H9 (cell line): ENCODE measurements at regions not wholly inside any gene's neighbourhood (a gene's known extent, or its start where the extent isn't known, plus 50 kb on each side); places are given as distances from the start of the nearest gene placed in this dataset.

Source experiments
- DNase-seq: peaks from one replicate; pipeline ENCODE4 v3.0.0-alpha.2; 2017
- H2AFZ ChIP-seq: one replicate; pipeline ENCODE4 v1.6.1; 2013; ENCODE audit warnings: mild to moderate bottlenecking, low read length, control low read depth, moderate library complexity
- H2AK5ac ChIP-seq: 2 replicates; pipeline ENCODE4 v1.6.1; 2013; ENCODE audit warnings: low read length, control low read depth, mixed read lengths; ENCODE audit not compliant: insufficient read length
- H2BK120ac ChIP-seq: one replicate; pipeline ENCODE4 v1.6.1; 2013; ENCODE audit warnings: low read depth, mild to moderate bottlenecking, low read length, control low read depth, inconsistent platforms; ENCODE audit not compliant: poor library complexity, severe bottlenecking
- H2BK12ac ChIP-seq: 2 replicates; pipeline ENCODE4 v1.6.1; 2013; ENCODE audit warnings: low read length, control low read depth, mixed read lengths, low read depth; ENCODE audit not compliant: insufficient read length
- H2BK15ac ChIP-seq: 2 replicates; pipeline ENCODE4 v1.6.1; 2013; ENCODE audit warnings: low read depth, low read length, control low read depth
- H2BK20ac ChIP-seq: one replicate; pipeline ENCODE4 v1.6.1; 2013; ENCODE audit warnings: low read depth, mild to moderate bottlenecking, low read length, control low read depth, inconsistent platforms; ENCODE audit not compliant: poor library complexity, severe bottlenecking
- H2BK5ac ChIP-seq: 2 replicates; pipeline ENCODE4 v1.6.1; 2013; ENCODE audit warnings: low read length, control low read depth, mixed read lengths; ENCODE audit not compliant: insufficient read length
- H3K14ac ChIP-seq: 2 replicates; pipeline ENCODE4 v1.6.1; 2013; ENCODE audit warnings: low read length, control low read depth; ENCODE audit not compliant: insufficient read depth
- H3K18ac ChIP-seq: 2 replicates; pipeline ENCODE4 v1.6.1; 2013; ENCODE audit warnings: low read depth, mild to moderate bottlenecking, mixed read lengths, low read length, control low read depth; ENCODE audit not compliant: insufficient read length
- H3K23ac ChIP-seq: 2 replicates; pipeline ENCODE4 v1.6.1; 2013; ENCODE audit warnings: low read length, control low read depth, mixed read lengths, low read depth; ENCODE audit not compliant: insufficient read length
- H3K23me2 ChIP-seq: 2 replicates; pipeline ENCODE4 v1.6.1; 2013; ENCODE audit warnings: low read depth, mild to moderate bottlenecking, mixed read lengths, low read length, control low read depth; ENCODE audit not compliant: insufficient read length, poor library complexity, severe bottlenecking
- H3K27ac ChIP-seq: 2 replicates; pipeline ENCODE4 v1.5.1; 2013; ENCODE audit warnings: low read length, control low read depth, mixed read lengths, low read depth; ENCODE audit not compliant: insufficient read length
- H3K27me3 ChIP-seq: 2 replicates; pipeline ENCODE4 v1.6.1; 2013; ENCODE audit warnings: low read length, control low read depth, inconsistent platforms; ENCODE audit not compliant: insufficient read depth
- H3K4ac ChIP-seq: 2 replicates; pipeline ENCODE4 v1.6.1; 2013; ENCODE audit warnings: low read depth, mild to moderate bottlenecking, control low read depth, inconsistent platforms, low read length, moderate library complexity
- H3K4me1 ChIP-seq: 2 replicates; pipeline ENCODE4 v1.6.1; 2013; ENCODE audit warnings: low read length, control low read depth, inconsistent platforms; ENCODE audit not compliant: insufficient read depth
- H3K4me2 ChIP-seq: 2 replicates; pipeline ENCODE4 v1.6.1; 2013; ENCODE audit warnings: low read length, control low read depth, mixed read lengths; ENCODE audit not compliant: insufficient read length, insufficient read depth
- H3K56ac ChIP-seq: 2 replicates; pipeline ENCODE4 v1.6.1; 2013; ENCODE audit warnings: low read depth, mild to moderate bottlenecking, mixed read lengths, low read length, control low read depth; ENCODE audit not compliant: insufficient read length
- H3K79me1 ChIP-seq: 2 replicates; pipeline ENCODE4 v1.6.1; 2013; ENCODE audit warnings: low read depth, mild to moderate bottlenecking, moderate library complexity, low read length, control low read depth, inconsistent platforms; ENCODE audit not compliant: insufficient read depth, poor library complexity, severe bottlenecking
- H3K79me2 ChIP-seq: 2 replicates; pipeline ENCODE4 v1.6.1; 2013; ENCODE audit warnings: low read length, control low read depth, inconsistent platforms; ENCODE audit not compliant: insufficient read depth
- H3K9ac ChIP-seq: 2 replicates; pipeline ENCODE4 v1.6.1; 2013; ENCODE audit warnings: low read length, control low read depth, mixed read lengths; ENCODE audit not compliant: insufficient read length; ENCODE audit errors: extremely low read depth
- H3K9me3 ChIP-seq: one replicate; pipeline ENCODE4 v1.6.1; 2013; ENCODE audit warnings: low read depth, low read length, inconsistent platforms; ENCODE audit not compliant: control insufficient read depth
- H3T11ph ChIP-seq: one replicate; pipeline ENCODE4 v1.6.1; 2013; ENCODE audit warnings: mild to moderate bottlenecking, low read length, control low read depth, inconsistent platforms
- H4K20me1 ChIP-seq: one replicate; pipeline ENCODE4 v1.6.1; 2013; ENCODE audit not compliant: control insufficient read depth, insufficient read length, insufficient read depth
- H4K5ac ChIP-seq: 2 replicates; pipeline ENCODE4 v1.6.1; 2013; ENCODE audit warnings: low read depth, mild to moderate bottlenecking, mixed read lengths, low read length, control low read depth; ENCODE audit not compliant: insufficient read length
- H4K8ac ChIP-seq: replicated peaks from 2 replicates; pipeline ENCODE4 v1.6.1; 2013; ENCODE audit warnings: low read length, control low read depth, mixed read lengths, low read depth; ENCODE audit not compliant: insufficient read length
- H4K91ac ChIP-seq: 2 replicates; pipeline ENCODE4 v1.6.1; 2013; ENCODE audit warnings: low read depth, mild to moderate bottlenecking, moderate library complexity, mixed read lengths, low read length, control low read depth; ENCODE audit not compliant: insufficient read length
- H3K27ac Mint-ChIP-seq, 3 experiments: 2 replicates in 2 of 3; 3 replicates in 1 of 3; pipeline ENCODE4 v1.8.0; 2020 to 2021; ENCODE audit warnings: mixed read lengths in 3 of 3, mild to moderate bottlenecking in 1 of 3, moderate library complexity in 1 of 3
- H3K27me3 Mint-ChIP-seq: 2 replicates; pipeline ENCODE4 v1.8.0; 2021; ENCODE audit warnings: low read depth, mild to moderate bottlenecking, moderate library complexity, mixed read lengths
- H3K36me3 Mint-ChIP-seq, 3 experiments: 2 replicates in 2 of 3; 3 replicates in 1 of 3; pipeline ENCODE4 v1.8.0; 2020 to 2021; ENCODE audit warnings: low read depth in 3 of 3, mixed read lengths in 3 of 3; ENCODE audit not compliant: insufficient read depth in 1 of 3
- H3K4me1 Mint-ChIP-seq, 2 experiments: 2 replicates each; pipeline ENCODE4 v1.8.0; 2020; ENCODE audit warnings: mixed read lengths in 2 of 2
- H3K4me3 Mint-ChIP-seq, 2 experiments: 2 replicates in 1 of 2; 3 replicates in 1 of 2; pipeline ENCODE4 v1.8.0; 2020 to 2021; ENCODE audit warnings: mild to moderate bottlenecking in 2 of 2, mixed read lengths in 2 of 2, moderate library complexity in 1 of 2
- H3K9me3 Mint-ChIP-seq, 2 experiments: 2 replicates in 1 of 2; 3 replicates in 1 of 2; pipeline ENCODE4 v1.8.0; 2020; ENCODE audit warnings: mild to moderate bottlenecking in 2 of 2, mixed read lengths in 2 of 2, moderate library complexity in 1 of 2
- WGBS: extraction: QIAGEN DNeasy Blood & Tissue Kit; methylation state at CpG from one replicate; pipeline ENCODE4 v1.1.7; 2013; ENCODE audit warnings: missing lambda C conversion rate, low lambda C conversion rate, mixed read lengths; ENCODE audit not compliant: insufficient read length; ENCODE audit errors: extremely low coverage; 5-methylcytosine and 5-hydroxymethylcytosine counted together
- TF ChIP-seq, protein P1 (sequence below): fragments of 200-600 bp; sonication (generic); conservative IDR thresholded peaks from 3 replicates; pipeline ENCODE4 v1.8.0; 2021; ENCODE audit warnings: antibody characterized with exemption, mild to moderate bottlenecking

DNA sequence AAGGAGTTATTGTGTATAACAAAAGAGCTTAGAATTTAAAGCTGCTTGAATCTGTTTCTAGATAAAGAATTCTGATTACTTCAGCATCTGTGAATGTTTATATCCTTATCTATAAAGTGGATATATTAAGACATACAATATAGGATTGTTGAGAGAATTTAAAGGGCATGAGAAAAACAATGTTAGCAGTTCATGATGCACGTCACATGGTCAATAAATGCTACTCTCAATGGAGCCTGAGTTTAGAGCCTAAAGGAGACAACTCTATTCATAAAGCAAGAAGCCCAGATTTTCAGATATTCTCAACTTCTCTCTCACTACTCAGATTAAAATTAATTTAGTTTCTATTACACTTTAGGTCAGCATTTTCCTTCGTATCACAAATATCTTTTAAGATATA lies 666.7 kb upstream of the CDH18 start:
- Histone ChIP-seq H2BK12ac (no peak overlapping the region), H2AFZ (no peak overlapping the region), H4K5ac (no peak overlapping the region), H3K4ac (no peak overlapping the region), H3K23ac (no peak overlapping the region), H2BK5ac (no peak overlapping the region), H2BK15ac (no peak overlapping the region), H3K9me3 (no peaks in the 10 kb centered on the region), H3K23me2 (no peaks in the 10 kb centered on the region), H4K20me1 (no peaks in the 10 kb centered on the region), H3K79me1 (no peaks in the 10 kb centered on the region), H2BK20ac (no peak overlapping the region), H3K18ac (no peak overlapping the region), H2AK5ac (no peak overlapping the region), H3K27ac (no peak overlapping the region), H3K9ac (no peak overlapping the region), H3K56ac (no peak overlapping the region), H3T11ph (no peak overlapping the region), H2BK120ac (no peak overlapping the region), H3K27me3 (no peaks in the 10 kb centered on the region), H4K8ac (no peak overlapping the region), H3K4me1 (no peaks in the 10 kb centered on the region), H3K4me2 (no peak overlapping the region), H4K91ac (no peak overlapping the region), H3K79me2 (no peaks in the 10 kb centered on the region), H3K14ac (no peak overlapping the region)
- Mint-ChIP-seq H3K4me1 (no peaks in the 10 kb centered on the region), H3K27ac (no peak overlapping the region), H3K9me3 (peaks cover 2 to 3% of the 10 kb centered on the region in 2 experiments; a peak in 1 of 5 replicates), H3K4me3 (no peak overlapping the region), H3K36me3 (0 out of 7 replicates have a peak, but pooled peaks cover 0 to 3% (median 0%) of the 10 kb centered on the region in 3 experiments), H3K27me3 (no peaks in the 10 kb centered on the region; the same call in 1 of the 2 replicates)
- TF ChIP-seq, protein P1, sequence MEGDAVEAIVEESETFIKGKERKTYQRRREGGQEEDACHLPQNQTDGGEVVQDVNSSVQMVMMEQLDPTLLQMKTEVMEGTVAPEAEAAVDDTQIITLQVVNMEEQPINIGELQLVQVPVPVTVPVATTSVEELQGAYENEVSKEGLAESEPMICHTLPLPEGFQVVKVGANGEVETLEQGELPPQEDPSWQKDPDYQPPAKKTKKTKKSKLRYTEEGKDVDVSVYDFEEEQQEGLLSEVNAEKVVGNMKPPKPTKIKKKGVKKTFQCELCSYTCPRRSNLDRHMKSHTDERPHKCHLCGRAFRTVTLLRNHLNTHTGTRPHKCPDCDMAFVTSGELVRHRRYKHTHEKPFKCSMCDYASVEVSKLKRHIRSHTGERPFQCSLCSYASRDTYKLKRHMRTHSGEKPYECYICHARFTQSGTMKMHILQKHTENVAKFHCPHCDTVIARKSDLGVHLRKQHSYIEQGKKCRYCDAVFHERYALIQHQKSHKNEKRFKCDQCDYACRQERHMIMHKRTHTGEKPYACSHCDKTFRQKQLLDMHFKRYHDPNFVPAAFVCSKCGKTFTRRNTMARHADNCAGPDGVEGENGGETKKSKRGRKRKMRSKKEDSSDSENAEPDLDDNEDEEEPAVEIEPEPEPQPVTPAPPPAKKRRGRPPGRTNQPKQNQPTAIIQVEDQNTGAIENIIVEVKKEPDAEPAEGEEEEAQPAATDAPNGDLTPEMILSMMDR: no peak
- DNase-seq: no peak
- WGBS: no CpG with 5 or more reads among the region's 2 CpGs
